Endothelial cell of umbilical vein (primary cell): ENCODE measurements at regions not wholly inside any gene's neighbourhood (a gene's known extent, or its start where the extent isn't known, plus 50 kb on each side); places are given as distances from the start of the nearest gene placed in this dataset.

Source experiments
- BruUV-seq: library from RNA; stranded (reverse); fragments of 400-500 nt; replicated peaks from 2 replicates; lab custom pipeline; 2021; lab: Mats Ljungman, UMichigan
- CTCF ChIA-PET: fragments of 300-600, 350-600 bp; sonication (Branson Sonifier 250); formaldehyde crosslinking; loops from one replicate; lab custom pipeline; 2021; ENCODE audit warnings: antibody characterized with exemption, inconsistent platforms; lab: Charles Lee
- POLR2A ChIA-PET: fragments of 300-600, 350-600 bp; sonication (Branson Sonifier 250); formaldehyde crosslinking; loops from one replicate; lab custom pipeline; 2021; ENCODE audit warnings: antibody characterized with exemption, inconsistent platforms; lab: Charles Lee
- DNase-seq: peaks from one replicate; pipeline ENCODE4 v3.0.0-alpha.2; 2011; ENCODE audit warnings: low read depth, low spot score
- FAIRE-seq: peaks from 2 replicates; lab custom pipeline; 2011; peaks lifted over from hg19 to GRCh38; lab: Jason Lieb, UNC
- H2AFZ ChIP-seq: 2 replicates; pipeline ENCODE4 v1.6.0; 2012; ENCODE audit warnings: low read depth, low read length, control low read depth, inconsistent platforms
- H3K27ac ChIP-seq: 2 replicates; pipeline ENCODE4 v1.5.1; 2011; ENCODE audit warnings: low read depth, mild to moderate bottlenecking, control low read depth, low read length, moderate library complexity; ENCODE audit not compliant: insufficient read depth
- H3K27me3 ChIP-seq, 2 experiments: 2 replicates each; pipeline versions ENCODE4 v1.6.0 to v1.6.1; 2011; ENCODE audit warnings: low read length in 2 of 2, mixed read lengths in 1 of 2; ENCODE audit not compliant: control insufficient read depth in 2 of 2, insufficient read depth in 2 of 2
- H3K36me3 ChIP-seq, 2 experiments: 2 replicates in 1 of 2; 3 replicates in 1 of 2; pipeline ENCODE4 v1.5.1; 2011; ENCODE audit warnings: low read length in 2 of 2, mild to moderate bottlenecking in 1 of 2, moderate library complexity in 1 of 2; ENCODE audit not compliant: control insufficient read depth in 2 of 2, insufficient read depth in 2 of 2; ENCODE audit errors: extremely low read depth in 1 of 2
- H3K4me1 ChIP-seq: 3 replicates; pipeline ENCODE4 v1.5.1; 2011; ENCODE audit warnings: mild to moderate bottlenecking, low read length; ENCODE audit not compliant: control insufficient read depth, insufficient read depth; ENCODE audit errors: extremely low read depth
- H3K4me2 ChIP-seq: 2 replicates; pipeline ENCODE4 v1.6.1; 2011; ENCODE audit warnings: low read length, control low read depth, mixed read lengths; ENCODE audit not compliant: insufficient read depth
- H3K4me3 ChIP-seq, 3 experiments: fragments of 200-600 bp in 1 of 3; sonication (generic), shearing (Covaris generic) in 1 of 3; replicated peaks in 1 of 3; 2 replicates each; pipeline ENCODE4 v1.5.1; 2011 to 2016; ENCODE audit warnings: control low read depth in 3 of 3, low read length in 3 of 3, mild to moderate bottlenecking in 2 of 3, inconsistent platforms in 1 of 3, low read depth in 1 of 3, moderate library complexity in 1 of 3; ENCODE audit not compliant: insufficient read depth in 1 of 3
- H3K79me2 ChIP-seq: 2 replicates; pipeline ENCODE4 v1.6.0; 2012; ENCODE audit warnings: low read length, inconsistent platforms; ENCODE audit not compliant: control insufficient read depth, insufficient read depth
- H3K9ac ChIP-seq: replicated peaks from 2 replicates; pipeline ENCODE3; 2011; ENCODE audit warnings: low read length, control low read depth; ENCODE audit not compliant: insufficient read depth; ENCODE audit errors: extremely low read depth
- H3K9me1 ChIP-seq: replicated peaks from 3 replicates; pipeline ENCODE4 v1.6.0; 2011; ENCODE audit warnings: mild to moderate bottlenecking, low read length; ENCODE audit not compliant: control insufficient read depth, insufficient read depth; ENCODE audit errors: extremely low read depth
- H3K9me3 ChIP-seq: replicated peaks from 2 replicates; pipeline ENCODE4 v1.5.1; 2012; ENCODE audit warnings: low read length, inconsistent platforms; ENCODE audit not compliant: control insufficient read depth, insufficient read depth
- H4K20me1 ChIP-seq: replicated peaks from 2 replicates; pipeline ENCODE3; 2011; ENCODE audit warnings: mild to moderate bottlenecking, low read length; ENCODE audit not compliant: control insufficient read depth, insufficient read depth; ENCODE audit errors: extremely low read depth
- FOS ChIP-seq: IDR thresholded peaks from 2 replicates; pipeline ENCODE4 v1.6.1; 2011; ENCODE audit warnings: mild to moderate bottlenecking, low read length, moderate library complexity, borderline replicate concordance; ENCODE audit not compliant: insufficient read depth
- GATA2 ChIP-seq: IDR thresholded peaks from 2 replicates; pipeline ENCODE4 v1.7.0; 2011; ENCODE audit warnings: low read depth, mild to moderate bottlenecking, moderate library complexity, mixed read lengths, low read length; ENCODE audit not compliant: insufficient read length, insufficient read depth
- JUN ChIP-seq: IDR thresholded peaks from 2 replicates; pipeline ENCODE4 v1.6.1; 2011; ENCODE audit warnings: borderline replicate concordance, low read depth; ENCODE audit not compliant: insufficient read length, insufficient read depth
- MYC ChIP-seq: IDR thresholded peaks from one replicate; pipeline ENCODE4 v1.6.1; 2011; ENCODE audit warnings: mild to moderate bottlenecking, low read depth, low read length
- POLR2A ChIP-seq: IDR thresholded peaks from 2 replicates; pipeline ENCODE4 v1.6.1; 2012; ENCODE audit warnings: low read depth, mild to moderate bottlenecking, control low read depth, low read length
- dilution Hi-C: fragments of 300-500 bp; cut with MboI; formaldehyde crosslinking; loops from one replicate; pipeline ENCODE4 v1.15.0; 2019; ENCODE audit warnings: low sequenced_read_pairs; ENCODE audit not compliant: extremely low pct_ligation_motif_present
- intact Hi-C: fragments of 100-400 bp; cut with micrococcal nuclease; formaldehyde crosslinking; loops from one replicate; pipeline ENCODE4 v1.10.0; 2022
- TF ChIP-seq, protein P1 (sequence below), 2 donors: IDR thresholded peaks; 1 replicate in 1 of 2; 2 replicates in 1 of 2; pipeline ENCODE4 v1.5.1; 2011; ENCODE audit warnings: low read length in 2 of 2, mild to moderate bottlenecking in 2 of 2, moderate library complexity in 2 of 2, control low read depth in 1 of 2, inconsistent platforms in 1 of 2, low read depth in 1 of 2; ENCODE audit not compliant: insufficient read depth in 1 of 2; ENCODE audit errors: extremely low read depth in 1 of 2
- TF ChIP-seq, protein P2 (sequence below): IDR thresholded peaks from 2 replicates; pipeline ENCODE4 v1.6.1; 2011; ENCODE audit not compliant: insufficient read depth, insufficient read length

DNA sequence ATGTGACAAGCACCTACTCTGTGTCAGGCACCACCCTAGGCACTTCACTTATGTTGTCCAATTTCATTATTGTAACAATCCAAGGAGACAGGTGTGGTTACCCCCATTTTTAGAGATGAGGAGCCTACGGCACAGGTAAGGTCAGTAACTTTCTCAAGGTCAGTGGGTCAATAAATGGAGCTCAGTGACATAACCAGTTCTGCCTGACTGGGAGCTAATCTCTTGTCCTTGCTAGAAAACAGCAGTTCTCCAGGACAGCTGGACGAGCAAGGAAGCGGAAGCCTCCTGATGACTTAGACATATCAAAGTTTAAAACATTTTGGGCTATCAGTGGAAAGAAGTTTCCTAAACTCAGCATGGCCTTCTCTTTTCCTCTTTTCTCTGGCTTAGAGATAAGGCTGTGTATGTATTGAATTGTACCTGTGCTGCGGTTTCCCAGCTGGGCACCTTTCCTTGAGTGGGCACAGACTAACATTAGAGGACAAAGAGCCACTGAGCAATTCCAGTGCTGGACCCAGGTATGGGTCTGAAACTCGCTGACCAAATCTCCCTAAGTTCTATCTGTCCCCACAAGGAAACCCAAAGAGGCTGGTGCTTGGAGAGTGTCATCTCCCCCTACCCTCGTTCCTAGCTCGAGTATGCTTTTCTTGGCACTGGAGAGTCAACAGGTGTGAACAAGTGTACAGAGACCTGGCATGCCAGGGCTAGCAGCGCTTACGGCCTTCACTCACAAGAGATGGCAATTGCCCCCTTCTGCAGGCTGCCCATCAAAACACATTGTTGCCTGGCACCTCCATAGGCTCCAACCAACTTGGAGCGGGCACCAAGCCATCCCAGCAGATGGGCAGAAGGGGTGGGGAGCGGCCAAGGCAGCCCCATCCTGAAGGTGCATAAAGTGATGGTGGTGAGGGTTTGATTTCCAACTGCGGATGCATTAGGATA, 456.1 kb upstream of the PROX1 start:
- intact Hi-C loops (no loop called here), dilution Hi-C loops (no loop called here)
- Histone ChIP-seq H3K27ac (no peak overlapping the region), H3K79me2 (no peaks in the 10 kb centered on the region), H3K9me3 (no peaks in the 10 kb centered on the region), H3K27me3 (no peaks in the 10 kb centered on the region), H3K9me1 (no peaks in the 10 kb centered on the region), H3K9ac (no peak overlapping the region), H3K4me3 (no peak overlapping the region), H3K4me2 (no peak overlapping the region), H4K20me1 (no peaks in the 10 kb centered on the region), H3K4me1 (no peaks in the 10 kb centered on the region), H2AFZ (no peak overlapping the region), H3K36me3 (no peaks in the 10 kb centered on the region)
- DNase-seq: no peak
- TF ChIP-seq FOS (no peak), GATA2 (no peak), MYC (no peak), POLR2A (no peak), JUN (no peak)
- TF ChIP-seq, protein P1, sequence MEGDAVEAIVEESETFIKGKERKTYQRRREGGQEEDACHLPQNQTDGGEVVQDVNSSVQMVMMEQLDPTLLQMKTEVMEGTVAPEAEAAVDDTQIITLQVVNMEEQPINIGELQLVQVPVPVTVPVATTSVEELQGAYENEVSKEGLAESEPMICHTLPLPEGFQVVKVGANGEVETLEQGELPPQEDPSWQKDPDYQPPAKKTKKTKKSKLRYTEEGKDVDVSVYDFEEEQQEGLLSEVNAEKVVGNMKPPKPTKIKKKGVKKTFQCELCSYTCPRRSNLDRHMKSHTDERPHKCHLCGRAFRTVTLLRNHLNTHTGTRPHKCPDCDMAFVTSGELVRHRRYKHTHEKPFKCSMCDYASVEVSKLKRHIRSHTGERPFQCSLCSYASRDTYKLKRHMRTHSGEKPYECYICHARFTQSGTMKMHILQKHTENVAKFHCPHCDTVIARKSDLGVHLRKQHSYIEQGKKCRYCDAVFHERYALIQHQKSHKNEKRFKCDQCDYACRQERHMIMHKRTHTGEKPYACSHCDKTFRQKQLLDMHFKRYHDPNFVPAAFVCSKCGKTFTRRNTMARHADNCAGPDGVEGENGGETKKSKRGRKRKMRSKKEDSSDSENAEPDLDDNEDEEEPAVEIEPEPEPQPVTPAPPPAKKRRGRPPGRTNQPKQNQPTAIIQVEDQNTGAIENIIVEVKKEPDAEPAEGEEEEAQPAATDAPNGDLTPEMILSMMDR (IDR thresholded peaks at IDR 0.05; ENCODE audit: extremely low read depth in 1 of 2, insufficient read depth in 1 of 2, low read depth in 1 of 2, low read length in 2 of 2): no peak
- TF ChIP-seq, protein P2, sequence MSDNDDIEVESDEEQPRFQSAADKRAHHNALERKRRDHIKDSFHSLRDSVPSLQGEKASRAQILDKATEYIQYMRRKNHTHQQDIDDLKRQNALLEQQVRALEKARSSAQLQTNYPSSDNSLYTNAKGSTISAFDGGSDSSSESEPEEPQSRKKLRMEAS: no peak
- FAIRE-seq: no peak
- CTCF ChIA-PET: no interaction called here
- POLR2A ChIA-PET: no interaction called here
- no TSS peak for BruUV-seq
